ENCODE measurements at regions not wholly inside any gene's neighbourhood (a gene's known extent, or its start where the extent isn't known, plus 50 kb on each side); places are given as distances from the start of the nearest gene placed in this dataset.

GRCh38 chr3:43885908-43886618 is 195.3 kb downstream of the ABHD5 start:
- Histone ChIP-seq H3K4me3 (replicated peaks; ENCODE audit: low read depth, low read length) (no peak overlapping the region), H3K27me3 (replicated peaks; ENCODE audit: control insufficient read depth, insufficient read depth, low read length) (peaks cover 2% of the 10 kb centered on the region; the same call in 1 of the 2 replicates), H3K36me3 (ENCODE audit: control insufficient read depth, insufficient read depth, low read length) (no peaks in the 10 kb centered on the region)
- no peak for DNase-seq (ENCODE audit: extremely low read depth, insufficient read length)
- TF ChIP-seq, protein P1, sequence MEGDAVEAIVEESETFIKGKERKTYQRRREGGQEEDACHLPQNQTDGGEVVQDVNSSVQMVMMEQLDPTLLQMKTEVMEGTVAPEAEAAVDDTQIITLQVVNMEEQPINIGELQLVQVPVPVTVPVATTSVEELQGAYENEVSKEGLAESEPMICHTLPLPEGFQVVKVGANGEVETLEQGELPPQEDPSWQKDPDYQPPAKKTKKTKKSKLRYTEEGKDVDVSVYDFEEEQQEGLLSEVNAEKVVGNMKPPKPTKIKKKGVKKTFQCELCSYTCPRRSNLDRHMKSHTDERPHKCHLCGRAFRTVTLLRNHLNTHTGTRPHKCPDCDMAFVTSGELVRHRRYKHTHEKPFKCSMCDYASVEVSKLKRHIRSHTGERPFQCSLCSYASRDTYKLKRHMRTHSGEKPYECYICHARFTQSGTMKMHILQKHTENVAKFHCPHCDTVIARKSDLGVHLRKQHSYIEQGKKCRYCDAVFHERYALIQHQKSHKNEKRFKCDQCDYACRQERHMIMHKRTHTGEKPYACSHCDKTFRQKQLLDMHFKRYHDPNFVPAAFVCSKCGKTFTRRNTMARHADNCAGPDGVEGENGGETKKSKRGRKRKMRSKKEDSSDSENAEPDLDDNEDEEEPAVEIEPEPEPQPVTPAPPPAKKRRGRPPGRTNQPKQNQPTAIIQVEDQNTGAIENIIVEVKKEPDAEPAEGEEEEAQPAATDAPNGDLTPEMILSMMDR (IDR thresholded peaks at IDR 0.05; ENCODE audit: insufficient read depth, low read length, poor library complexity, severe bottlenecking), result no peak

DNA sequence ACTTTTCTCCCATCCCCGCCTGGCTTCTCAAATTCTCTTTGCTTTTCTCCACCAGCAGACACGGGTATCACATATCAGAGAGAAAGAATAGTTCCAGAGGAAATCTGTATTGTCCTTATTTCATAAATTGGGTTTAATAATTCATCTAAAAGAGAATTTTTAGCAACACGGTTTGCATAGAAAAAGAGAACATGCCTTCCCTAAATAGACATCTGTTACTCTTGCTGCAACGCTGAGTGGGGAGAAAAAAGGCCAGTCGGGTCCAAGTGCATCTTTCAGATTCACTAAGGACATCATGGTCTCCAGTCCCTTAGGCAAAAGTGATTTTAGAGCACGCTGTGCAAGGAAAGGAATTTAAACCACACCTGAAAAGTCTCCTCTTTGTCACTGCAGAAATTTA is 201.3 kb downstream of the ABHD5 start:
- H3K4me3 ChIP-seq (replicated peaks; ENCODE audit: low read depth, low read length), result no peak overlapping the region

GRCh38 chr3:43892526-43892925 is 201.8 kb downstream of the ABHD5 start:
- Histone ChIP-seq H3K4me3 (replicated peaks; ENCODE audit: low read depth, low read length) (no peak overlapping the region), H3K36me3 (ENCODE audit: control insufficient read depth, insufficient read depth, low read length) (no peaks in the 10 kb centered on the region), H3K27me3 (replicated peaks; ENCODE audit: control insufficient read depth, insufficient read depth, low read length) (no peaks in the 10 kb centered on the region; the same call in 1 of the 2 replicates)
- DNase-seq (ENCODE audit: extremely low read depth, insufficient read length), result peak; percentile 55
- TF ChIP-seq, protein P1 (IDR thresholded peaks at IDR 0.05; ENCODE audit: insufficient read depth, low read length, poor library complexity, severe bottlenecking), result no peak

More for the DNA sequence above, 201.3 kb downstream of the ABHD5 start:
- no peaks in the 10 kb centered on the region; the same call in 1 of the 2 replicates for H3K27me3 ChIP-seq (replicated peaks; ENCODE audit: control insufficient read depth, insufficient read depth, low read length)
- H3K36me3 ChIP-seq (ENCODE audit: control insufficient read depth, insufficient read depth, low read length), result no peaks in the 10 kb centered on the region
- TF ChIP-seq, protein P1 (IDR thresholded peaks at IDR 0.05; ENCODE audit: insufficient read depth, low read length, poor library complexity, severe bottlenecking), result no peak
- no peak for DNase-seq (ENCODE audit: extremely low read depth, insufficient read length)

- Histone ChIP-seq H3K27me3 (replicated peaks; ENCODE audit: control insufficient read depth, insufficient read depth, low read length) (no peaks in the 10 kb centered on the region; the same call in 1 of the 2 replicates), H3K4me3 (replicated peaks; ENCODE audit: low read depth, low read length) (peak overlapping the region; percentile 57), H3K36me3 (ENCODE audit: control insufficient read depth, insufficient read depth, low read length) (no peaks in the 10 kb centered on the region)
- DNase-seq (ENCODE audit: extremely low read depth, insufficient read length), result no peak
- TF ChIP-seq, protein P1 (IDR thresholded peaks at IDR 0.05; ENCODE audit: insufficient read depth, low read length, poor library complexity, severe bottlenecking), result no peak
Measured at GRCh38 chr3:43893727-43894126, 203.0 kb downstream of the ABHD5 start.

- Histone ChIP-seq H3K4me3 (replicated peaks; ENCODE audit: low read depth, low read length) (peak overlapping the region; percentile 57), H3K27me3 (replicated peaks; ENCODE audit: control insufficient read depth, insufficient read depth, low read length) (no peaks in the 10 kb centered on the region; the same call in 1 of the 2 replicates), H3K36me3 (ENCODE audit: control insufficient read depth, insufficient read depth, low read length) (no peaks in the 10 kb centered on the region)
- TF ChIP-seq, protein P1 (IDR thresholded peaks at IDR 0.05; ENCODE audit: insufficient read depth, low read length, poor library complexity, severe bottlenecking), result peak; percentile 14
- peak; percentile 83 for DNase-seq (ENCODE audit: extremely low read depth, insufficient read length)
Measured at GRCh38 chr3:43894176-43895049, 203.7 kb downstream of the ABHD5 start.
